GM19035 (cell line): ENCODE measurements at regions not wholly inside any gene's neighbourhood (a gene's known extent, or its start where the extent isn't known, plus 50 kb on each side); places are given as distances from the start of the nearest gene placed in this dataset.
A peak's percentile ranks its signal among the peaks of the same experiment; 100 is the strongest.

ENCODE experiments used
- ATAC-seq: cut with Tn5 transposase; IDR thresholded peaks from one replicate; pipeline ENCODE4 v1.9.1; 2021; ENCODE audit not compliant: unreplicated experiment

DNA sequence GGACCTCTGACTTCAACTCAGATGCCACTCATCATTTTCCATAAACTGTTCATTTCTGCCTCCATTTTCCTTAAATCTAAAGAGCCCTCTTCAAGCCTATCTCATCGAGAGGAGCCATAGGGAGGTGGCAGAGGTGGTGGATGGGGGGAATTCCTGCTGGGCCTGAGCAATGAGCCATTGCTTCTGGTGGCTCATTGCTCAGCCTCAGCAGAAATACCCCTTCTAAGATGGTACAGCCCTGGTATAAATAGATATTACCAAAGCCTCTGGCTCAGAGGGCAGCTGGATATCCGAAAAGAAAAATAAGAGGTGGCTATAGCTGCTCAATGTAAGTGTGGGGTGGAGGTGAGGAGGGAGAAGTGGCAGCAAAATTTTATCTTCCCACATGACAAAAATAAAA, 313.5 kb downstream of the CAAP1 start:
- no peak for ATAC-seq

GRCh38 chr9:26574898-26575440, 317.6 kb downstream of the CAAP1 start:
- no peak for ATAC-seq

- ATAC-seq, result no peak
Measured at GRCh38 chr9:26574256-26574655, 318.3 kb downstream of the CAAP1 start.

DNA sequence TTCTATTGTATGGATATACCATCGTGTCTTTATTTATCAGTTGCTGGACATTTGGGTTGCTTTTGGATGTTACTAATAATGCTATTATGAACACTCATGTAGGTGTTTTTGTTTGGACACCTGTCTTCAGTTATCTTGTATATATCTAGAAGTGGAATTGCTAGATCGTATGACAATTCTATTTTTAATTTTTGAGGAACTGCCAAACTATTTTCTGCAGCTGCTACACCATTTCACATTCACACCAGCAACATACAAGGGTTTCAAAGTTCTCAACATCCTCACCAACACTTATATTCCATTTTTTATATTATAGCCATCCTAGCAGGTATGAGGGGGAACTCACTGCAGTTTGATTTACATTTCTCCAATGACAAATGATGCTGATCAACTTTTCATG, 324.6 kb downstream of the CAAP1 start:
- ATAC-seq, result no peak

DNA sequence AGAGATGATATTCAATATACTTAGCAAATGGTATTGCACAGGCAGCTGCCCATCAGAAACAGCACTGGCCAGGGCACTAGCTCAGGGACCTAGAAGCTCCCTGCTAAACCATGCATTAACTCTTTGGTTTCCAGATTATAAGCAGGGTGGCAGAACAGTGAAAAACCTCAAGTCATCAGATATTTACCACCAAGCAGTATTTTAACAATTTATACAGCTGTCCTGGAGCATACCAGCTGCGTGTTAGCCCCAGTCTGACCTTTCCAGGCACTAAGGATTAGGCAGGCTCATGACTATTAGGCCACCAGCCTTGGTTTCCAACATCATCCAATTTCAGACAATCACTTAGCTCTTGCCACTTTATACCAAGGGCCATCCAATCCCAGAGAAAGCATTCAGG, 326.5 kb downstream of the CAAP1 start:
- no peak for ATAC-seq

GRCh38 chr9:26565118-26565517, 327.5 kb downstream of the CAAP1 start:
- no peak for ATAC-seq

DNA sequence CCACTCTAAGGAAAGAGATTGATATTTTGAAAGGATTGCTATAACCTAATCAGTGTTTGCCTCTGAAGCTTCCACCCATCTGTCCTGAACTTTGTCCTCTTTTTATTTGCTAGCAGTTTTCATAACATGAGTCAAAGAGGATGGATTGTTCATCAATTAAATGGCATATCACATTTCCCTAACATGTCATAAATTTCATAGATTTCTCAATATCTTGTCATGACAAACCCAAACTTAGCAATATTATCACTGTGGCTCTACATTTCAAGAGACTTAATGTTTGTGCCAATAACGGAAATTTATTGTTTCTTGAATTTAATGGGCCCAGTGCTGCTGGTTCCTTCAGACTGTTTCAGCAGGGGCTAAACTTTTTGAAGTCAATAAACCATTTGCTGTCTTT, 330.3 kb downstream of the CAAP1 start:
- ATAC-seq, result no peak

GRCh38 chr9:26561928-26562327, 330.7 kb downstream of the CAAP1 start:
- ATAC-seq, result peak; percentile 64

DNA sequence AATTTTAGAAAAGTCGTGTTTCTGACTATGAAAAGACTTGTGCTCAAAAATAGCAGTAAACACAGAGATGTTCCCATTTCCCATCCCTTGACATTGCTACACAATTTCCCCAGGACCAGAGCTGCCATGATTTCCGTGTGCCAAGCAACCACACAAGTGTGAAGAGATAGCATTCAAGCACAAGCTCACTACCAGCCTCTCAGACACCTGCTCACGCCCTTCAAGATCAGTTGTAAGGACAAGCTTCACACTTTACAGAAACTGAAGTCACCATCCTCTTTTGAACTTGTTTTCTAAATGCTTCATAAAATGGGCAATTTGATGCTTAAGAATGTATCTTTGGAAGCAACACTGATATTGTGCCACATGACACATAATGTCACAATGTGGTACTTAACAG, 333.1 kb downstream of the CAAP1 start:
- no peak for ATAC-seq

DNA sequence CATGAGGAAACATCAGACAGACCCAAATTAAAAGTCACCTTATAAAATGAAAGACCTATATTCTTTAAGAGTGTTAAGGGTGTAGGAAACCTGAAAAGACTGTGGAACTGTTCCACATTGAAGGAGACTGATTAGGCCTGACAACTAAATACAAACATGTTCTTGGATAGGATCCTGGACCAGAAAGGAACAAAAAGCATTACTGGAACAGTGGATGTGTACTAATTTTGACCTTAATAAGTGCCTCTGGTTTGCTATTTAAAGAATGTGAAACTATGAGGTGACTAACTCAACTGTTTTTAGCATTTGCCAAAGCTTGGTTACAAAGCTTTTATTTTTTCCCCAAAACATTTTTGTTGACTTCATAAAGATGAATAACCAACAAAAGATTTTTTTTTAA, 340.6 kb downstream of the CAAP1 start:
- ATAC-seq, result no peak

DNA sequence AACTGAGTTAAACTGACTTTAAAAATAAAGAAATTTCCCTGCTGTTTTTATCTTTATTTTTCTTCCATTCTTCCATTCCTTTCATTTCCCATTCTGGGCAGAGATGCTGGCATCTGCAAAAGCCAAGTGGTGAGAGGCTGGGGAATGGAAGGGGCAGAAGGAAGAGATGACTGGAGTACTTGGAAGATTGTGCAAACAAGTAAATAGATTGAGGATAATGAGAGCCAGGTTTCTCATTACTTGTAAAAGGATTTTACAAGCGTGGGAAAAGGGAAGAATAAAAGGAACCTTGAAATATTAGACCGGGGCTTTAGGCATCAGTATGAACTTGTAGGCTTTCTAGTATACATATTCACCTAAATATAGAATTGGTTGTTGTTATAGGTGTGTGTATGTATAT, 341.2 kb downstream of the CAAP1 start:
- no peak for ATAC-seq

DNA sequence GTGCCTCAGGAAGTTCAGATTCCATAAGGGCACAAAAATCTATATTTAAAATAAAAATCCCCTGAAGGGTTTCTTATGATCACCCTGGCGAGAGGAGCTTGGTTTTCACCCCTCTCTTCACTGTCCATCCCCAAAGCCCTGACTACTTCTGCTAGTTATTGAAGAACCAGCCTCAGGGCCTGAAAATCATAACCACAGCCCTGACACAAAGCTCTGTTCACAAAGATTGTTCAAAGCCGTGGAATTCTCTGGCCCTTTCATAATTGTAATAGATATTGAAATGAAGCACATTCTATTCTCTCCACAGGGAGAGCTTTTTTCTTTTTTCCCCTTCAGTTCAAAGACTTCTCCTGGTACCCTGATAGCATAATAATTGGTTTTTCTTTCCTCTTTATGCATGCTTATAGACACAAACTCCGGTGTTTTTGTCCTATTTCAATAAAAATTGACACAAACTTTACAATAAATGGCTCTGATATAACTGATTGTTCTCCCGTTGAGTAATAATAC, 343.8 kb downstream of the CAAP1 start:
- no peak for ATAC-seq

DNA sequence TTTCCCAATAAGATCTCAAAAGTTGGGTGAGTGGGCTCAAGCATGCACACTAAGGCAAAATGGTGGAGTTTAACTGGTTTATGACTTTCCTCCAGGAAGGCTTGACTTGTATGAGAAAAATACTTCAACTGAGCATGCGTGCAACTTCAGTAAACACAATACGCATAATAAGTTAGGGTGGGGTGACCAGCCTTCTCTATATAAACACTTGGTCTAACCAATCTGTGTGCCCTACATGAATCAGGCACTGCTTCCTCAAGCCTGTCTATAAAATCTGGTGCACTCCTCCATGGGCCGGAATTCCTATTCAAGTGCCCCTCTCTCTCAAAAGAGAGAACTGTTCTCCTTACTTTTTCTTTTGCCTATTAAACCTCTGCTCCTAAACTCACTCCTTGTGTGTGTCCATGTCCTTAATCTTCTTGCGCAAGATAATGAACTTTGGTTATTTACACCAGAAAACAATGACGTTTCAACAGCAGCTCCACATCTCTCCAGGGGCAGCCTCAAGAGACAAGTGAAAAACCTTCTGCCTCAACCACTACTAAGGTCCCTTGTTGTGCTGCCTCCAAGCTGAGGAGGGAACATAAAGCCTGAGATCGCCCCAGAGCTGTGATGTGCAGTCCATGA, 352.6 kb downstream of the CAAP1 start:
- ATAC-seq, result no peak

- no peak for ATAC-seq
Measured at GRCh38 chr9:26537211-26537610, 355.4 kb downstream of the CAAP1 start.

DNA sequence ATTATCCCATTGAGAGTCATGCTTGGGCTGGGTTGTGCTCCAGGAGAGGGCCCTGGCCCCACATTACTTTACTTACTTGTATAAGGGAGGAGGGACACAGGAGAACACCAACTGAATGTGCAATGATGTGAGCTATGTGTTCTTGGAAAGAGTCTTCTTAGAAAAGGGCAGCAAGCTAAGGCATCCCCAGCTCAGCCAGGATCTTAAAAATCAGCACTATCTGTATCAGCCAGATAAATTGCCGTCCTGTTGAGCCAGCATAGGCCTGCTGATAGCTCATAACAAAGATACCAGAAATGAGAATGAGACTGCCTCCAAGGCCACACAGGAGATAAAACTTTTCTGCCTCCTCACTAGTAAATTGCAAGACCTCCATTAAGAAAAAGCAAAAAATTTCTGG, 357.5 kb downstream of the CAAP1 start:
- ATAC-seq, result no peak

- ATAC-seq, result no peak
Measured at GRCh38 chr9:26530841-26531240, 361.8 kb downstream of the CAAP1 start.

GRCh38 chr9:26527931-26528330, 364.7 kb downstream of the CAAP1 start:
- no peak for ATAC-seq

GRCh38 chr9:26524267-26524666, 368.3 kb downstream of the CAAP1 start:
- no peak for ATAC-seq

GRCh38 chr9:26523577-26523976, 369.0 kb downstream of the CAAP1 start:
- ATAC-seq, result no peak

- no peak for ATAC-seq
Measured at GRCh38 chr9:26520141-26520540, 372.5 kb downstream of the CAAP1 start.

GRCh38 chr9:26516773-26517343, 375.7 kb downstream of the CAAP1 start:
- ATAC-seq, result no peak

- ATAC-seq, result no peak
Measured at GRCh38 chr9:26513730-26514129, 378.9 kb downstream of the CAAP1 start.

GRCh38 chr9:26510137-26510536, 382.5 kb downstream of the CAAP1 start:
- no peak for ATAC-seq
